Stimulated activated naive B cell treated with anti-CD40 and anti-IgM and Interleukin-4, amounts not matched to agents 10 μg/mL and 1 μg/mL and 100 μg/mL, for 72 hours (primary cell): ENCODE measurements at regions not wholly inside any gene's neighbourhood (a gene's known extent, or its start where the extent isn't known, plus 50 kb on each side); places are given as distances from the start of the nearest gene placed in this dataset.
"Not testable (repeated sequence)": the region's sequence is repeated elsewhere in the genome, so short reads cannot be mapped to it uniquely, and the experiment has no call there.

ENCODE experiments used
- ATAC-seq, 2 donors: fragments of 150-1000 bp; cut with Tn5 transposase; replicated peaks; 2 replicates each; pipeline ENCODE4 v1.10.0; 2021; ENCODE audit warnings: moderate library complexity in 1 of 2
- DNase-seq: peaks from one replicate; pipeline ENCODE4 v3.0.0; 2021
- H3K27ac Mint-ChIP-seq: one replicate; pipeline ENCODE4 v1.8.0; 2022; ENCODE audit warnings: mild to moderate bottlenecking, mixed read lengths
- H3K27me3 Mint-ChIP-seq, 2 donors: one replicate each; pipeline ENCODE4 v1.8.0; 2022; ENCODE audit warnings: mixed read lengths in 2 of 2
- H3K36me3 Mint-ChIP-seq, 2 donors: one replicate each; pipeline ENCODE4 v1.8.0; 2022; ENCODE audit warnings: mixed read lengths in 2 of 2, mild to moderate bottlenecking in 1 of 2
- H3K4me1 Mint-ChIP-seq, 2 donors: one replicate each; pipeline ENCODE4 v1.8.0; 2022; ENCODE audit warnings: mixed read lengths in 2 of 2, mild to moderate bottlenecking in 1 of 2
- H3K4me3 Mint-ChIP-seq, 2 donors: one replicate each; pipeline ENCODE4 v1.8.0; 2022; ENCODE audit warnings: mild to moderate bottlenecking in 2 of 2, mixed read lengths in 2 of 2, moderate library complexity in 1 of 2
- H3K9me3 Mint-ChIP-seq, 2 donors: one replicate each; pipeline ENCODE4 v1.8.0; 2022; ENCODE audit warnings: mixed read lengths in 2 of 2, mild to moderate bottlenecking in 1 of 2

DNA sequence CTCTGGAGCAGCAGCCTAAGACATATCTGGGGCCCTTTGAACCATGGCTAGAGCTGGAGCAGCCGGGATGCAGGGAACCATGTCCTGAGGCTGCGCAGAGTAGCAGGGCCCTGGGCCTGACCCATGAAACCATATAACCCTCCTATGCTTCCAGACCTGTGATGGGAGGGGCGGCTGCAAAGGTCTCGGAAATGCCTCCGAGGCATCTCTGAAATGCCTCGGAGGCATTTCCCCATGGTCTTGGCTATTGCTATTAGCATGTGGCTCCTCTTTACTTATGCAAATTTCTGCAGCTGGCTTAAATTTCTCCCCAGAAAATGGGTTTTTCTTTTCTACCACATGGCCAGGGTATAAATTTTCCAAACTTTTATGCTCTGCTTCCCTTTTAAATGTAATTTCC lies 302.1 kb upstream of the NOTCH2NLA start:
- H3K9me3 Mint-ChIP-seq, ATAC-seq, H3K27ac Mint-ChIP-seq, H3K4me1 Mint-ChIP-seq, H3K4me3 Mint-ChIP-seq, H3K27me3 Mint-ChIP-seq, DNase-seq, H3K36me3 Mint-ChIP-seq: not testable (repeated sequence)

DNA sequence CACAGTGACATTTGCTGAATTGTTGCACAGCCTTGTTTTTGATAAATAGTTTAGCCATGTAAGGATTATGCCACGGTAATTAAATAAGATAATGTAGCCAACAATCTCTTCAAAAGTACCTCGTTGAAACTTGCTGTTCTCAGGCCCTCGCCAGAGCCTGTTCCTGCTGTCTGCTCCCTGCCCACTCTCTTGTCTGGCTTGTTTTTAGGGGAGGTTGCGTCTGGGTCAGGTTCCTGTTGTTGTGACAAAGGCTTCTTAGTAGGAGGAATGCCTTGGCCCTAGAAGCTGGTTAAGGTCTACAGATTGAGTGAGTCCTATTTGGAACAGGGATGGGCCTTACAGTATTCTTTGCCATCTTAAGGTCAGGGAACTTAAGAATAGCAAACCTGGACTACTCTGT lies 294.0 kb upstream of the NOTCH2NLA start:
- not testable (repeated sequence) for H3K4me3 Mint-ChIP-seq, H3K4me1 Mint-ChIP-seq, H3K36me3 Mint-ChIP-seq, H3K27me3 Mint-ChIP-seq, H3K9me3 Mint-ChIP-seq, DNase-seq, ATAC-seq, H3K27ac Mint-ChIP-seq

DNA sequence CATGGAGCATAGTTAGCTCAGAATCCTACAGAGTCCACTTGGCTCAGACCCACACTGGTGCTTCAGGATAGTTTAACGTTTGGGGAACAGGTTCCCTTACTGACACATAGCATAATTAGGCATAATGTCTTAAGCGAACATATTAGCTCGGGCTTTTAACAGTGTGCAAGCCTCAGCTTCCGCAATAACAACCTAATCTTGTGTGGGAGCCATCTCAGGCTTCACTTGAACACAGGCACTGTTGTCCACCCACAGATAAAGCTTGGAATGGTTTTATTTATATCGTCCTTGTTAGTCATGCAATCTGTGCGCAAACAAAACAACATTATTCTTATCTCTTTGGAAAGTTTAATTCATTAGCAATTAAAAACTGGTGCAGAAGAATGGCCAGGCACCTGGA lies 293.5 kb upstream of the NOTCH2NLA start:
- H3K9me3 Mint-ChIP-seq, H3K4me3 Mint-ChIP-seq, H3K27ac Mint-ChIP-seq, DNase-seq, H3K36me3 Mint-ChIP-seq, H3K4me1 Mint-ChIP-seq, H3K27me3 Mint-ChIP-seq, ATAC-seq: not testable (repeated sequence)

DNA sequence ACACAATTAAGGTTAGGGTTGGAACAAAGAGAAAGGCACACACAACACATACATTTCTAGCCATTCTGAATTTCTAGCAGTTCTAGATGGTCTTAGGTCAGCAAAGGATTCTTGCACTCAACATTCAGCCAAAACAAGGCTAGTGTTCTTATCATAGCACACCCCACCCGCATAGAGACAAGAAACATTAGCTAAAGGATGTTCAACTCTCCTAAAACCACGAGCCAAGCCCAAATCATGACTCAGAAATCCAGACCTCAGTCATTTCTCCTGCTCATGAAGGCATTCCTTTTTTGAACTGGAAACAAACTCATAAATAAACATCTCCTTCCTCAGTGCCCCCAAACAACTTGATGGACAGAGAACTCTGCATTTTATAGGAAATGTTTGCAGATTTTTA lies 293.0 kb upstream of the NOTCH2NLA start:
- not testable (repeated sequence) for H3K27me3 Mint-ChIP-seq, H3K4me3 Mint-ChIP-seq, DNase-seq, H3K27ac Mint-ChIP-seq, H3K9me3 Mint-ChIP-seq, H3K36me3 Mint-ChIP-seq, ATAC-seq, H3K4me1 Mint-ChIP-seq

DNA sequence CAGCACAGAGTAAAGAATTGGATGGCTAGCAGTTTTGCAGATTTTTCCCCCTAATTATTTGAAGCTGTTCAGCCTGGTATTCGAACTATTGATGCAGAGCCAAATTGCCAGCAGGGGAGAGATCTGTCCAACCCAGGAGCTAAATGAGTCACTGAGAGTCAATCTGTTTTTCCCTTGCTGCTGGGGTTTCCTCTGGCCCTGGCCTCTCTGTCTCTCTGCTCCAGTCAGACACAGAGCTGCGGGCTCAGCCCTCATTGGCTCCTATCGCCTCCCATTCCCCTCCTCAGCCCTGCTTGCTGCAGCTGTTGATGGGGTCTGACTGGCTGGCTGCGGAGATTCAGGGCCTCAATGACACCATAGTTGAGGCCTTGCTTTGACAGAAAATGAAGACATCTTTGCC lies 284.9 kb upstream of the NOTCH2NLA start:
- not testable (repeated sequence) for H3K4me1 Mint-ChIP-seq, H3K27ac Mint-ChIP-seq, H3K36me3 Mint-ChIP-seq, H3K9me3 Mint-ChIP-seq, DNase-seq, H3K4me3 Mint-ChIP-seq, H3K27me3 Mint-ChIP-seq
- ATAC-seq = peak in 1 of 2 donors; percentile 82

DNA sequence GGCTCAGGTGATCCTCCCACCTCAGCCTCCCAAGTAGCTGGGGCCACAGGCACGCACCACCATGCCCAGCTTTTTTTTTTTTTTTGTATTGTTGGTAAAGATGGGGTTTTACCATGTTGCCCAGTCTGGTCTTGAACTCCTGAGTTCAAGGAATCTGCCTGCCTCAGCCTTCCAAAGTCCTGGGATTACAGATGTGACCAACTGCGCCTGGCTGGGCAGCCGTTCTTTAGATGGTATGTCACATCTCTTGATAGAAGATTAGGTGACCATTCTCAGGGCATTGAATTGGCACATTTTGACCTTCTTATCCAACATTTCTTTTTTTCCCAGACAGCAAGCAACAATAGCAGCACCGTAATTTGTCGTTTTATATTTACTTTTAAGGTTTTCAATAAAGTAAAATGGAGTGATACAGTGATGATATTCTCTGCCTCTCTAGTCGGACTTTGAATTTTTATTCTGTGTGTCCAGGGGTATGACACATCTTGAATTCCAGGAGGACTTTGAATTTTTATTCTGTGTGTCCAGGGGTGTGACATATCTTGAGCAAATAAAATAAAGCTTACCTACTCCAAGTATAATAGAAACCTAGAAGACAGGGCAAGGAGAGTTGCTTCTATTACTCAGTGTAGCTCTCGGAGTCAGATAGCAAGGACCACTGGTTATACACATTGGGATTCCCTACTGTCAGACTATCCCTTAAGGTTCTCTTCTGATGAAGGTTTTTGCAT lies 282.4 kb upstream of the NOTCH2NLA start:
- H3K27ac Mint-ChIP-seq, ATAC-seq, DNase-seq, H3K4me1 Mint-ChIP-seq, H3K27me3 Mint-ChIP-seq, H3K4me3 Mint-ChIP-seq, H3K9me3 Mint-ChIP-seq, H3K36me3 Mint-ChIP-seq: not testable (repeated sequence)

DNA sequence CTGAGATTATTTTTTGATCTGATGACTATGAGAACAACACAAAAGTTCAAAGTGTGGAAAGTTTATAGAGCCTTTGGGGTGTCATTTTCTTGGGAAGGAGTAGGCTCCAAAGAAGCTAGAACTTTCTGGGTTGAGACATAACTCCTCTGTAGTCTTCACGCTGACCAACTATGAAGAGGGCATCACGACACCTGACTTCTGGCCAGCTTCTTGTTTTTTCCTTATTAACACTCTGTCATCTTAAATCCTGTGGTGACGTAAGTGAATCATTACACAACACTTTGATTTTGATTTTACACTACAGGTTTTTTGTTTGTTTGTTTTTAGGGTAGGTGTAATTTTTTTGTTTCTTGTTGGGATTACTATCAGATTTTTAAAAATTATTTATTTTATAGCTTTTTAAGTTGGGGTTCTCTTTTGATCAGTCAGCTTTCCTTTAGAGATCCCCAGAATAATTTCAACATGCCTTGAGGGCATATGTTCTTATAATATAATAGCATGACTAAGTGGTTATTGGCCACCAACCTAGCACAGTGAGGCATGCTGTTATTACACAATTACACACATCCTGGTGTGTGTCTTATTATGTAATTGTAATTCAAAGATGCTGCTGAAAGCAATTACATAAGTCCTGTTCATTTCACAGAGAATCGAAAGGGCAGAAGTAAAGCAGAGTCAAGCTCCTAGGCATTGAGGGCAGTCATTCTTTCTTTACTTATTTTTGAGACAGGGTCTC lies 281.6 kb upstream of the NOTCH2NLA start:
- DNase-seq, H3K4me1 Mint-ChIP-seq, H3K27me3 Mint-ChIP-seq, H3K36me3 Mint-ChIP-seq, H3K9me3 Mint-ChIP-seq, H3K27ac Mint-ChIP-seq, ATAC-seq, H3K4me3 Mint-ChIP-seq: not testable (repeated sequence)

DNA sequence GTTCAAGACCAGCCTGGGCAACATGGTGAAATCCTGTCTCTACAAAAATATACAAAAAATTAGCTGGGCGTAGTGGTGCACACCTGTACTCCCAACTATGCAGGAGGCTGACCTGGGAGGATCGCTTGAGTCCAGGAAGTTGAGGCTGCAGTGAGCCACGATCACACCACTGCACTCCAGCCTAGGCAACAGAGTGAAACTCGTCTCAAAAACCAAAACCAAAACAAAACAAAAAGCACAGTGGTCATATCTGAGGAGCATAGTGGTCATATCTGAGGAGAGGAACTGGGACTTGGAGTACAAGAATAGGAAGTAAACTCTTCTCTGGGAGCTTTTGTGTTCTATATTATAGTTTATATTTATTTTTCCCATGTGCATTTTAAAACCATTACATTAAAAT lies 275.3 kb upstream of the NOTCH2NLA start:
- H3K9me3 Mint-ChIP-seq, H3K27ac Mint-ChIP-seq, H3K27me3 Mint-ChIP-seq, H3K4me3 Mint-ChIP-seq, ATAC-seq, H3K36me3 Mint-ChIP-seq, H3K4me1 Mint-ChIP-seq, DNase-seq: not testable (repeated sequence)

DNA sequence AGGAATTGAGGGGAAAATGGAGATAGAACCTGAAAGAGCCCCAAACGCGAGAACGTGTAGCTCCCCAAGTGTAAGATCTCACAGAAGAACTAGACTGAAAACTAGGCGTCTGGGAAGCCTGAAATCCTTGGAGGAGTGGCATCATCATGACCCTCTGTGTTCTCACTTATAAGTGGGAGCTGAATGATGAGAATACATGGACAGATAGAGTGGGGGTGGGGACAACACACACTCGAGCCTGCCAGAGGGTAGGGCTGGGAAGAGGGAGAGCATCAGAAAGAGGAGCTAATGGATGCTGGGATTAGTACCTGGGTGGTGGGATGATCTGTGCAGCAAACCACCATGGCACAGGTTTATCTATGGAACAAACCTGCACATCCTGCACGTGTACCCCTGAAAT lies 258.7 kb upstream of the NOTCH2NLA start:
- not testable (repeated sequence) for H3K4me1 Mint-ChIP-seq, H3K27me3 Mint-ChIP-seq, H3K4me3 Mint-ChIP-seq, H3K36me3 Mint-ChIP-seq, DNase-seq, H3K27ac Mint-ChIP-seq, H3K9me3 Mint-ChIP-seq, ATAC-seq

DNA sequence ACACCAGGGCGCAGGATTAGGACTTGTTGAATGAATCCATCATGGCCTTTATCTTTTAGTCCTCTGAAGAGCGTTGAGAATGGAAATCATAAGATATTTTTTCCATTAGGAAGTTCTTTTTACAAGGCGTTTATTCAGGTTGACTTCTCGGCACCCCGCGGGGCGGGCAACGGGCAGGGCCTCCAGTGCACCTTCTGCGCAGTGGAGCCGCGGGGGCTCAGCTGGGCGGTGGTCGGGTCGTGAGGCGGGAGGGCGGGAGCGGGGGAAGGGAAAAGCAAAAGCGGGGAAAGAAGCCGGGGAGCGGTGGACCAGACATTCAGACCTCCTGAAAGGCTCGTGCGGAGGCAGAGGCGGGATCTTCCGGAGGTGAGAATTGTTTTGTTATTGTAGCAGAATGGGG lies 258.3 kb upstream of the NOTCH2NLA start:
- not testable (repeated sequence) for DNase-seq, H3K36me3 Mint-ChIP-seq, H3K27ac Mint-ChIP-seq, ATAC-seq, H3K4me3 Mint-ChIP-seq, H3K9me3 Mint-ChIP-seq, H3K27me3 Mint-ChIP-seq, H3K4me1 Mint-ChIP-seq

DNA sequence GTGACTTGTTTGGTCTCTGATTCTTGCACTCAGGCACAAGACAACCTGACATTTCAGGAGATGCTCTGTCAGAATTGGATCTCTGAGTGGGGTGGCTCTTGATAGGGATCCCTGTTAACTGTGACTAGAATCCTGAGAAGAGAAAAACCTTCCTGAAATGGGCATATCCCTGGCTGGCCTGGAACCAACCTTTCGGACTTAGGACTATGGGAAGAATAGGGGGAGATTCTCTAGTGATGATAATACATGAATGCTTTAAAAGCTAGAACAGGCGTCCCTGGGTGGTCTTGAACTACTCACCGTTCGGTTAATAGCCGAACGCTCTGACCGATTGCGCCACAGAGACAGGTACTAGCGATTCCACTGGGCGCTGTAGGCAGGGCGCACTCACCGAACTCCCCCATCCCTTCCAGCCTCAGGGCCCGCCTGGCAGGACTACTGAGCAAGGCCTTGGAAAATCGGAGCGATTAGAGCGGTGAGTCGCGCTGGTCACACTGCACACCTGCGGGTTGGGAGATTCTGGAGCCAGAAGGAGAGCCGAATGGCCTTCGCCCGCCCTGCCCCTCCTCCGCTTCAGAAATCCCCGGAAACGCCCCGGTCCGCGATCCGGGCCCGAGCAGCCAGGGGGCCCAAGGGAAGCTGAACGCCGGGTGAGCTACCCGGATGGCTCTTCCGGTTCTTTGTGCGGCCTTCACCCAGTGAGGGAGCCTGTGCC lies 257.6 kb upstream of the NOTCH2NLA start:
- not testable (repeated sequence) for ATAC-seq, H3K36me3 Mint-ChIP-seq

DNA sequence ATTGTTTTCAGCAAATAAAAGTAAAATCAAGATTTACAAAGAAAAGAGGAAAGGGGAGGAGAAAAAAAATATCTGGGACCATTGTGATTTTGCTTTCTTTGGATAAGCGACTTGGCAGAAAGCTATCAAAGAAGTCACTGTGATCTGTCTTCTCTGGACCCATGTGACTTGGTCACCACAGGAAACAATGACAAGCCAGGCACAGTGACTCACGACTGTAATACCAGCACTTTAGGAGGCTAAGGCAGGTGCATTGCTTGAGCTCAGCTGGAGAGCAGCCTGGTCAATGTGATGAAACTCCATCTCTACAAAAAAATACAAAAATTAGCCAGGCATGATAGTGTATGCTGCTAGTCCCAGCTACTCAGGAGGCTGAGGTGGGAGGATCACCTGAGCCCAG lies 255.4 kb upstream of the NOTCH2NLA start:
- not testable (repeated sequence) for H3K27me3 Mint-ChIP-seq, DNase-seq, H3K27ac Mint-ChIP-seq, H3K4me1 Mint-ChIP-seq, H3K4me3 Mint-ChIP-seq, H3K9me3 Mint-ChIP-seq, H3K36me3 Mint-ChIP-seq
- ATAC-seq = peak; percentile 45 to 49

More for the DNA sequence above, 257.6 kb upstream of the NOTCH2NLA start:
- peak overlapping the region; percentile 51 to 52 for H3K4me3 Mint-ChIP-seq
- DNase-seq, H3K27ac Mint-ChIP-seq, H3K27me3 Mint-ChIP-seq, H3K4me1 Mint-ChIP-seq, H3K9me3 Mint-ChIP-seq: not testable (repeated sequence)

DNA sequence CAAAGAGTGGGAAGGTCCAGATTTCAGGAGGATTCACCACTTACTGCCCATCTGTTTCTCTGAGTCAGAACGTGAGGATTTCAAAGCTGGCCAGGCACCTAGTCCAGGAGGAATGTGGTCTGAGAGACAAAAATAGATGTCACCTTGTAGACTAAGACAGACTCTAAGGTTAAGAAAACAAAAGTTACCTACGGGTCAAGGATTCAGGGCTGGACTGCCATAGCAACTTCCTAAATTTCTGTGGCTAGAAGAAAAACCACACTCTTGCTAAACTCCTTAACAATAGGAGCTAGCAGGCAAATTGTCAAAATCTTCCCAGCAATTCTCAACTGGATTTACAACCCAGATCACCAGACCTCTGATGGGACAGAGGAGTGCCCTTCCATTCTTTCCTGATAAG lies 250.4 kb upstream of the NOTCH2NLA start:
- H3K36me3 Mint-ChIP-seq, H3K27me3 Mint-ChIP-seq: not testable (repeated sequence)

DNA sequence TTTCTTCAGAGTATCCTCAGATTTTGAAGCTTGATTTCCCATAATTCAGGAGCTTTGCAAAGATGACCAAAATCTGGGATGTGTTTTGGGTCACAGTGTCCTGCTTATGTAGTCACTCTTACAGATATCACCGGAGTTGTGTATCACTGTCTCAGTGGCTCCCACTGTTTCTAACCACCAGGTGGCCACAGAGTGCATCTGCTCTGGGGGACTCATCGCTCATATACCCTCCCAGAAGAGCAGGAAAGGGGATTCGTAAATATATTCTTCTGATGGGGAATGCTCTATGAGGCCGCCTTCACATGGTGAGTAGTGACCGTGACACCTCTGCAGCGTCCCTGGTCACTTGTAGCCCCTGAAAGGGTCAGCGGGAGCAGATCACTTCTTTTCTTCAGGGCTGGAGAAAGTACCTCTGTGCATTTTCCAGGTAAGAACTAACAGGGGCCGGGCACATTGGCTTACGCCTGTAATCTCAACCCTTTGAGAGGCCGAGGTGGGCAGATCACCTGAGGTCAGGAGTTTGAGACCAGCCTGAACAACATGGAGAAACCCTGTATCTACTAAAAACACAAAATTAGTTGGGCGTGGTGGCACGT lies 249.4 kb upstream of the NOTCH2NLA start:
- H3K27me3 Mint-ChIP-seq, H3K4me1 Mint-ChIP-seq, H3K4me3 Mint-ChIP-seq, H3K36me3 Mint-ChIP-seq, H3K9me3 Mint-ChIP-seq, H3K27ac Mint-ChIP-seq, DNase-seq: not testable (repeated sequence)
- ATAC-seq = peak in 1 of 2 donors; percentile 41

More for the DNA sequence above, 250.4 kb upstream of the NOTCH2NLA start:
- DNase-seq, H3K27ac Mint-ChIP-seq, H3K4me3 Mint-ChIP-seq, H3K9me3 Mint-ChIP-seq, H3K4me1 Mint-ChIP-seq, ATAC-seq: not testable (repeated sequence)
